IMR-90 (cell line): ENCODE measurements at regions not wholly inside any gene's neighbourhood (a gene's known extent, or its start where the extent isn't known, plus 50 kb on each side); places are given as distances from the start of the nearest gene placed in this dataset.

Source experiments
- ATAC-seq: fragments of 200-7000 bp; cut with Tn5 transposase; 2 replicates; pipeline ENCODE4 v1.9.1; 2020; ENCODE audit warnings: low read depth, mild to moderate bottlenecking, moderate library complexity
- BruUV-seq: library from RNA; stranded (reverse); fragments of 400-500 nt; replicated peaks from 2 replicates; lab custom pipeline; 2021; lab: Mats Ljungman, UMichigan
- CTCF ChIA-PET: fragments of 300-600 bp; formaldehyde crosslinking; extraction: SDS; loops from one replicate; lab custom pipeline; 2021; ENCODE audit warnings: antibody characterized with exemption; lab: Yijun Ruan, JAX
- POLR2A ChIA-PET: fragments of 300-600 bp; sonication (Branson Sonifier 250); formaldehyde crosslinking; loops from one replicate; lab custom pipeline; 2022; ENCODE audit warnings: antibody characterized with exemption; ENCODE audit not compliant: unreplicated experiment; lab: Charles Lee
- DNase-seq: peaks from one replicate; pipeline ENCODE4 v3.0.0; 2013
- H2AFZ ChIP-seq: replicated peaks from 2 replicates; pipeline ENCODE3; 2013; ENCODE audit warnings: low read length, mild to moderate bottlenecking; ENCODE audit not compliant: poor library complexity
- H2AK5ac ChIP-seq: 2 replicates; pipeline ENCODE4 v1.6.1; 2013; ENCODE audit warnings: low read depth, low read length, inconsistent platforms
- H2AK9ac ChIP-seq: replicated peaks from 2 replicates; pipeline ENCODE3; 2013; ENCODE audit warnings: mild to moderate bottlenecking, low read depth, low read length, moderate library complexity; ENCODE audit not compliant: poor library complexity
- H2BK120ac ChIP-seq: 2 replicates; pipeline ENCODE4 v1.6.1; 2013; ENCODE audit warnings: low read depth, low read length, inconsistent platforms
- H2BK15ac ChIP-seq: 3 replicates; pipeline ENCODE4 v1.6.1; 2013; ENCODE audit warnings: low read depth, low read length, inconsistent platforms
- H2BK20ac ChIP-seq: 2 replicates; pipeline ENCODE4 v1.6.1; 2013; ENCODE audit warnings: low read depth, mild to moderate bottlenecking, inconsistent platforms, low read length, moderate library complexity
- H2BK5ac ChIP-seq: 2 replicates; pipeline ENCODE4 v1.6.1; 2013; ENCODE audit warnings: mild to moderate bottlenecking, low read depth, low read length, inconsistent platforms; ENCODE audit not compliant: poor library complexity, severe bottlenecking
- H3K14ac ChIP-seq: replicated peaks from 2 replicates; pipeline ENCODE4 v1.6.1; 2013; ENCODE audit warnings: low read depth, low read length, inconsistent platforms
- H3K18ac ChIP-seq: 2 replicates; pipeline ENCODE4 v1.6.1; 2013; ENCODE audit warnings: low read depth, low read length, control low read depth
- H3K23ac ChIP-seq: 2 replicates; pipeline ENCODE4 v1.6.1; 2013; ENCODE audit warnings: low read depth, low read length, inconsistent platforms
- H3K27ac ChIP-seq: 2 replicates; pipeline ENCODE4 v1.5.1; 2013; ENCODE audit warnings: mild to moderate bottlenecking, control low read depth, low read length; ENCODE audit not compliant: insufficient read depth
- H3K27me3 ChIP-seq: 2 replicates; pipeline ENCODE4 v1.6.1; 2013; ENCODE audit warnings: low read length; ENCODE audit not compliant: control insufficient read depth, insufficient read depth
- H3K36me3 ChIP-seq: 2 replicates; pipeline ENCODE4 v1.6.1; 2013; ENCODE audit warnings: low read length, mixed read lengths; ENCODE audit not compliant: control insufficient read depth, insufficient read depth
- H3K4ac ChIP-seq: 2 replicates; pipeline ENCODE4 v1.6.1; 2013; ENCODE audit warnings: low read depth, low read length, inconsistent platforms
- H3K4me1 ChIP-seq: 2 replicates; pipeline ENCODE4 v1.6.1; 2013; ENCODE audit warnings: low read length, mixed read lengths; ENCODE audit not compliant: control insufficient read depth, insufficient read depth
- H3K4me2 ChIP-seq: 2 replicates; pipeline ENCODE4 v1.6.1; 2013; ENCODE audit warnings: low read depth, mild to moderate bottlenecking, control low read depth, low read length, moderate library complexity
- H3K4me3 ChIP-seq: 2 replicates; pipeline ENCODE4 v1.5.1; 2013; ENCODE audit warnings: low read depth, mild to moderate bottlenecking, control low read depth, low read length, moderate library complexity; ENCODE audit not compliant: insufficient read depth
- H3K56ac ChIP-seq: 2 replicates; pipeline ENCODE4 v1.6.1; 2013; ENCODE audit warnings: low read length, inconsistent platforms; ENCODE audit not compliant: insufficient read depth; ENCODE audit errors: extremely low read depth
- H3K79me1 ChIP-seq, 2 experiments: 2 replicates each; pipeline ENCODE4 v1.6.1; 2013; ENCODE audit warnings: low read length in 2 of 2, inconsistent platforms in 1 of 2, low read depth in 1 of 2
- H3K9ac ChIP-seq: 2 replicates; pipeline ENCODE4 v1.6.1; 2013; ENCODE audit warnings: low read depth, low read length, control low read depth
- H3K9me1 ChIP-seq: 2 replicates; pipeline ENCODE4 v1.6.1; 2013; ENCODE audit warnings: low read length, inconsistent platforms; ENCODE audit not compliant: insufficient read depth
- H3K9me3 ChIP-seq: 2 replicates; pipeline ENCODE4 v1.6.1; 2013; ENCODE audit warnings: low read length; ENCODE audit not compliant: control insufficient read depth, insufficient read depth
- H4K20me1 ChIP-seq: 2 replicates; pipeline ENCODE4 v1.6.1; 2013; ENCODE audit warnings: low read length, inconsistent platforms; ENCODE audit not compliant: insufficient read depth
- H4K5ac ChIP-seq: 2 replicates; pipeline ENCODE4 v1.6.1; 2013; ENCODE audit warnings: mild to moderate bottlenecking, low read depth, low read length, control low read depth
- H4K8ac ChIP-seq, 2 experiments: 2 replicates each; pipeline ENCODE4 v1.6.1; 2013; ENCODE audit warnings: low read depth in 2 of 2, low read length in 2 of 2, control low read depth in 1 of 2, inconsistent platforms in 1 of 2
- H4K91ac ChIP-seq: 2 replicates; pipeline ENCODE4 v1.6.1; 2013; ENCODE audit warnings: low read depth, low read length, inconsistent platforms; ENCODE audit not compliant: insufficient read depth
- FOS ChIP-seq: fragments of 150-350 bp; IDR thresholded peaks from 2 replicates; pipeline ENCODE4 v1.6.1; 2016; ENCODE audit warnings: low read depth, low read length
- MAFK ChIP-seq: IDR thresholded peaks from 2 replicates; pipeline ENCODE4 v1.6.1; 2012; ENCODE audit warnings: low read depth, low read length, improper control_type of control experiment
- WGBS, 2 experiments: methylation state at CpG; one replicate each; pipeline versions ENCODE4 v1.1.5 to v1.1.7; 2013; ENCODE audit warnings: missing lambda C conversion rate in 2 of 2; ENCODE audit not compliant: insufficient read length in 1 of 2; ENCODE audit errors: extremely low coverage in 2 of 2; 5-methylcytosine and 5-hydroxymethylcytosine counted together
- dilution Hi-C: fragments of 300-500 bp; cut with HindIII; formaldehyde crosslinking; loops from one replicate; pipeline ENCODE4 v1.14.3; 2018; ENCODE audit warnings: low sequenced_read_pairs; ENCODE audit not compliant: unreplicated experiment
- in situ Hi-C: fragments of 300-500 bp; cut with MboI; formaldehyde crosslinking; loops from 3 replicates; pipeline ENCODE4 v1.14.3; 2019; ENCODE audit warnings: low sequenced_read_pairs, inconsistent platforms, mixed read lengths
- intact Hi-C: fragments of 100-400 bp; cut with micrococcal nuclease; formaldehyde crosslinking; loops from 2 replicates; pipeline ENCODE4 v1.10.0; 2022

- Histone ChIP-seq H4K20me1 (no peaks in the 10 kb centered on the region), H3K4me2 (no peak overlapping the region), H2BK5ac (no peak overlapping the region), H3K9ac (no peak overlapping the region), H3K4me1 (no peaks in the 10 kb centered on the region), H4K5ac (no peak overlapping the region), H3K9me1 (no peaks in the 10 kb centered on the region), H4K91ac (no peak overlapping the region), H3K27ac (no peak overlapping the region), H2BK120ac (no peak overlapping the region), H3K4ac (no peak overlapping the region), H3K27me3 (peaks cover 2% of the 10 kb centered on the region; the same call in 1 of the 2 replicates), H2BK20ac (no peak overlapping the region), H3K23ac (no peak overlapping the region), H3K36me3 (no peaks in the 10 kb centered on the region), H3K79me1 (no peaks in the 10 kb centered on the region), H2AK5ac (no peak overlapping the region), H2AK9ac (no peak overlapping the region), H3K18ac (no peak overlapping the region), H3K14ac (no peak overlapping the region), H2BK15ac (no peak overlapping the region), H4K8ac (no peak overlapping the region), H3K4me3 (no peak overlapping the region), H3K56ac (no peak overlapping the region), H2AFZ (no peak overlapping the region), H3K9me3 (no peaks in the 10 kb centered on the region)
- dilution Hi-C loops = no loop called here
- ChIA-PET POLR2A (no interaction called here), CTCF (no interaction called here)
- DNase-seq (no peak), ATAC-seq (no peak)
- no TSS peak for BruUV-seq
- intact Hi-C loops = no loop called here
- TF ChIP-seq MAFK (peak; percentile 97), FOS (no peak)
- in situ Hi-C loops = no loop called here
- WGBS, 2 experiments = 50% methylated on average over 2 of the region's 3 CpGs; no CpG with 5 or more reads in 1 of the 2 experiments
Measured at GRCh38 chr15:85892232-85892631, 97.5 kb upstream of the KLHL25 start.
